C4-2B (cell line): ENCODE measurements at regions not wholly inside any gene's neighbourhood (a gene's known extent, or its start where the extent isn't known, plus 50 kb on each side); places are given as distances from the start of the nearest gene placed in this dataset.

ENCODE experiments used
- CTCF ChIP-seq: fragments of 450-650 bp; conservative IDR thresholded peaks from 2 replicates; pipeline ENCODE4 v1.5.1; 2017; ENCODE audit warnings: mild to moderate bottlenecking
- ZFX ChIP-seq: fragments of 450-650 bp; IDR thresholded peaks from 2 replicates; pipeline ENCODE4 v1.6.1; 2017

GRCh38 chr10:10716972-10717371, 300.7 kb upstream of the CELF2 start:
- TF ChIP-seq CTCF = no peak
- TF ChIP-seq ZFX = no peak
